AG10803 (cell line): ENCODE measurements at regions not wholly inside any gene's neighbourhood (a gene's known extent, or its start where the extent isn't known, plus 50 kb on each side); places are given as distances from the start of the nearest gene placed in this dataset.
"Not testable (repeated sequence)": the region's sequence is repeated elsewhere in the genome, so short reads cannot be mapped to it uniquely, and the experiment has no call there.

Experiments used
- DNase-seq: peaks from one replicate; pipeline ENCODE4 v3.0.0; 2010; ENCODE audit warnings: low read depth
- H3K4me3 ChIP-seq: 2 replicates; pipeline ENCODE4 v1.5.1; 2011; ENCODE audit warnings: mild to moderate bottlenecking, low read length, control low read depth
- TF ChIP-seq, protein P1 (sequence below): conservative IDR thresholded peaks from 2 replicates; pipeline ENCODE4 v1.5.1; 2011; ENCODE audit warnings: mild to moderate bottlenecking, low read length, control low read depth, inconsistent platforms

DNA sequence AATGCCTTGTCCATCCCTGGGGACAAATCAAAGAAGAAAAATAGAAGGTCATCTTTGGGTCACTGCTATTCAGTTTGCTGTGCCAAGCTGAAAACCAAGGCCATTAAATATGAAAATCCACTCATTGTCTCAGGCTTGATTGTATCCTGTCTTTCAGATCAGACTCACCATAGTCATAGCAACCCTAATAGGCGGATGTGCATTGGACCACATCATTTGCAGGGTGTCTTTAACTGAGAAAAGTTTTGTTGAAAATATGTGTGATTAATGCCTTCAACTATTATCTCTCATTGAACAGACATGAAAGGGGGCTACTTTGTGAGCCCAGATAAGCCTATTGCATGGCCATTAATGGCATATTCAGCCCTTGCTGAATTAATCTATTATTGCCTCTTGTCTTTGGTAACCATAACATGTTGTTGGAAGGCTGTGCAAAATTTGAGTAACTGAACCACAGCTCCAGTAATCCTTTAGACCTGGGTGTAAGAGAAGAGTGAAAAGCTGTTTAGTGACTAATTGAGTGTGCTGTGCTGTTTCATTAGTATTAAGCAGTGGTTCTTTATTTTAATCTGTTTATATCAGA, 453.6 kb upstream of the EPHA5 start:
- DNase-seq: no peak
- TF ChIP-seq, protein P1, sequence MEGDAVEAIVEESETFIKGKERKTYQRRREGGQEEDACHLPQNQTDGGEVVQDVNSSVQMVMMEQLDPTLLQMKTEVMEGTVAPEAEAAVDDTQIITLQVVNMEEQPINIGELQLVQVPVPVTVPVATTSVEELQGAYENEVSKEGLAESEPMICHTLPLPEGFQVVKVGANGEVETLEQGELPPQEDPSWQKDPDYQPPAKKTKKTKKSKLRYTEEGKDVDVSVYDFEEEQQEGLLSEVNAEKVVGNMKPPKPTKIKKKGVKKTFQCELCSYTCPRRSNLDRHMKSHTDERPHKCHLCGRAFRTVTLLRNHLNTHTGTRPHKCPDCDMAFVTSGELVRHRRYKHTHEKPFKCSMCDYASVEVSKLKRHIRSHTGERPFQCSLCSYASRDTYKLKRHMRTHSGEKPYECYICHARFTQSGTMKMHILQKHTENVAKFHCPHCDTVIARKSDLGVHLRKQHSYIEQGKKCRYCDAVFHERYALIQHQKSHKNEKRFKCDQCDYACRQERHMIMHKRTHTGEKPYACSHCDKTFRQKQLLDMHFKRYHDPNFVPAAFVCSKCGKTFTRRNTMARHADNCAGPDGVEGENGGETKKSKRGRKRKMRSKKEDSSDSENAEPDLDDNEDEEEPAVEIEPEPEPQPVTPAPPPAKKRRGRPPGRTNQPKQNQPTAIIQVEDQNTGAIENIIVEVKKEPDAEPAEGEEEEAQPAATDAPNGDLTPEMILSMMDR: no peak
- H3K4me3 ChIP-seq: no peak overlapping the region

DNA sequence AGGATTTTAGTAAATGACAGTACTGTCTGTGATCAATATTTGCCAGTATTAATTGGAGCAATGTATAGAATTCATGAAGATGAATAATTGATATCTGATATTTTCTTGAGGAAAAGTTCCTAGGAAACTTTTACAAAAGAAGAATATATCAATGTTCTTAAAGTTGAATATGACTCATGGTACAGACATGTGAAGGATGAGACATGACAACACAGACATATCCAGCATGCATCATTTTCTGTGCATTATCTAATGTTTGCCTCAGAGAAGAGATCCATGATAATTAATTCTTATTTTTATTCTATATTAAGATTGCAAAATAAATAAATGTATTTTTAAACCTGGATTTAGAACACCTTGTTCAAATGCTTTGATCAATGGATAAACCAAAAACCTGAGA, 452.9 kb upstream of the EPHA5 start:
- no peak for DNase-seq
- TF ChIP-seq, protein P1: no peak
- H3K4me3 ChIP-seq: no peak overlapping the region

DNA sequence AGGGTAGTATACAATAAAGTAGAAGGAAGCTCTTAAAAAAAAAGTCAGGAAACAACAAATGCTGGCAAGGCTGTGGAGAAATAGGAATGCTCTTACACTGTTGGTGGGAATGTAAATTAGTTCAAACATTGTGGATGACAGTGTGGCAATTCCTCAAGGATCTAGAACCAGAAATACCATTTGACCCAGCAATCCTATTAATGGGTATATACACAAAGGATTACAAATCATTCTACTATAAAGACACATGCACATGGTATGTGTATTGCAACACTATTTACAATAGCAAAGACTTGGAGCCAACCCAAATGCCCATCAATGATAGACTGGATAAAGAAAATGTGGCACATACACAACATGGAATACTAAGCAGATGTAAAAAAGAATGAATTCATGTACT, 444.9 kb upstream of the EPHA5 start:
- not testable (repeated sequence) for H3K4me3 ChIP-seq, DNase-seq

DNA sequence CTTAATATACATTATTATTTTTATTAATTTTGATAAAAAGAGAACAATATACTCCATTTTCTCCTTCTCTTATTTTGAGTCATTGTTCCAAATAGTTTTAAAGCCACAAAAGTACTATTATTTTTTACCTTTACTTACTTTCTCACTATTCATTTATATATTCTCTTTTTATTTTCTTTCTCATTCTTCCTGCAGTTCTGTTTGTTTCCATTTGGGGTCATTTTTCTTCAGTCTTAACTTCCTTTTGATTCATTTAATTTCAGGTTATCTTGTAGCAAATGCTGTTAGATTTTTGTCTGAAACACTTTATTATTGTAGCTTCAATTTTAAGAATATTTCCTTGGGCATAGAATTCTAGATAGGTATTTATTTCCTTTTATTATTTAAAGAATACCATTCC, 438.6 kb upstream of the EPHA5 start:
- DNase-seq: no peak
- H3K4me3 ChIP-seq: no peak overlapping the region
- TF ChIP-seq, protein P1: no peak

DNA sequence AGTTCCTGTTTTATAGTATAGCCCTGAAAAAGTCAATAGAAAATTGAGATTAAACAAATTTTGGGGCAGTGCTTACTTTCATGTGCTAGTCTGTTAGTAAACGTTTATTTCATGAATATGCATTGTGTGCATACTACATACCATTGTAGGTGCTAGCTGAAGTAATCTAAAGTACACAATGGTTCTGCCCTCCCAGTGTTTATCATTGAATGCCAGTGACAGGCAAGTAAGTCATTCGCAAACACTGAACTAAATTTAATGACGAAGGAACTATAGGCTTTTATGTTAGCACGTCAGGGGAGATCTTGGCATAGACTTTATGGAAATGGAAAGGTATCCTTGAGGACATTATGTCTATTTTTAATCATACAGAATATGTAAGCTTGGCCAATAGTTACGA, 426.9 kb upstream of the EPHA5 start:
- H3K4me3 ChIP-seq: no peak overlapping the region
- DNase-seq: no peak
- TF ChIP-seq, protein P1: no peak

DNA sequence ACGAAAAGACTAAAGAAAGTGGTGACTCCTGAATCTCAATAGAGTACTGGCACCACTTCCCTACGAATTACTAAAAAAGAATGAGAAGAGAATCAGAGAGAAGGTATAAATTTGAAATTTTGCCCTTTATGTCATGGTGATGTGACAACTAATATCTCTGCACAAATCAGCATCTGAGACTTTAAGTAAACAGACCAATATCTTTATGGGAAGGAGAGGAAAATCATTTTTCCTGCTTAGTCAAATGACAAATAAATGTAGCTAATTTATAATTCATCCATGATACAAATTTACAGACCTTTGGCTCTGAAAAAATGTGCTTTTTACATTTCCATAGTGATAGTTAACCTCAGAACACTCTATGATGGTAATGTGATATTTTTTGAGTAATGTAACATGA, 424.8 kb upstream of the EPHA5 start:
- TF ChIP-seq, protein P1: no peak
- no peak overlapping the region for H3K4me3 ChIP-seq

DNA sequence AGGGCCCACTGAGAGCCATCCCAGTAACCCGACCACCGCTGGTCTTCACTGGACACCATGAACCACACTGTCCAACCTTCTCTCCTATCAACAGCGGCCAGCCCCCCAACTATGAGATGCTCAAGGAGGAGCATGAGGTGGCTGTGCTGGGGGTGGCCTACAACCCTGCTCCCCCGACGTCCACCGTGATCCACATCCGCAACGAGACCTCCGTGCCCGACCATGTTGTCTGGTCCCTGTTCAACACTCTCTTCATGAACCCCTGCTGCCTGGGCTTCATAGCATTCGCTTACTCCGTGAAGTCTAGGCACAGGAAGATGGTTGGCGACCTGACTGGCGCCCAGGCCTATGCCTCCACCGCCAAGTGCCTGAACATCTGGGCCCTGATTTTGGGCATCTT, 423.8 kb upstream of the EPHA5 start:
- TF ChIP-seq, protein P1: no peak
- DNase-seq: no peak
- H3K4me3 ChIP-seq: no peak overlapping the region

More for the DNA sequence above, 424.8 kb upstream of the EPHA5 start:
- no peak for DNase-seq

DNA sequence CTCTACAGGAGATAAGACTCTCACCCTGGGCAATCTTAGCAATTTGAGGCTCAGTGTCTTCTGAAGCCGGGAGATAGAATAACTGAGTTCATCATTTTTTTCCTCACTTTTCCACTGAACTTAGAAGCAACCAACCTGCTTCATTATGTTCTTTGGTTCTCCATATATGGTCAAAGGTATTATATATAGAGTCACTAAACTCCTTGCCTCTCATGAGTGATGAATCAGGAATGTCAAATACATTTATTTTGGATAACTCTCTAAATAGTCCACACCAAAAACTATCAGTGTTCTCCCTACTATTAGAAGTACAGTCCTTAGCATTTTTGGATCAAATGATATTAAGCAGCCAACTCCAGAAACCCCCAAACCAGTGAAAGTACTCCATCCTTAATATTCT, 421.5 kb upstream of the EPHA5 start:
- no peak overlapping the region for H3K4me3 ChIP-seq
- TF ChIP-seq, protein P1: no peak
- DNase-seq: no peak
